Cardiac muscle cell (in vitro differentiated cells and primary cell): ENCODE measurements at regions not wholly inside any gene's neighbourhood (a gene's known extent, or its start where the extent isn't known, plus 50 kb on each side); places are given as distances from the start of the nearest gene placed in this dataset.
"Not testable (repeated sequence)": the region's sequence is repeated elsewhere in the genome, so short reads cannot be mapped to it uniquely, and the experiment has no call there.

ENCODE experiments used
- DNase-seq, 2 donors: peaks; one replicate each; pipeline versions ENCODE4 v3.0.0 to v3.0.0-alpha.2; 2010 to 2017; ENCODE audit warnings: low read depth in 1 of 2, low spot score in 1 of 2
- H3K27ac ChIP-seq: fragments of 200-600 bp; sonication (generic); 2 replicates; pipeline ENCODE4 v1.5.1; 2016
- H3K27me3 ChIP-seq: fragments of 200-600 bp; sonication (generic); 2 replicates; pipeline ENCODE4 v1.6.0; 2016; ENCODE audit warnings: control low read depth
- H3K36me3 ChIP-seq: fragments of 200-600 bp; sonication (generic); 2 replicates; pipeline ENCODE4 v1.5.1; 2016; ENCODE audit warnings: control low read depth
- H3K4me1 ChIP-seq: fragments of 200-600 bp; sonication (generic); 2 replicates; pipeline ENCODE4 v1.8.1; 2017; ENCODE audit warnings: low read depth, mild to moderate bottlenecking, mixed run types
- H3K4me3 ChIP-seq: fragments of 200-600 bp; sonication (generic); 2 replicates; pipeline ENCODE4 v1.5.1; 2016; ENCODE audit warnings: mild to moderate bottlenecking
- H3K9me3 ChIP-seq: fragments of 200-600 bp; sonication (generic); 2 replicates; pipeline ENCODE4 v1.5.1; 2017; ENCODE audit warnings: low read depth, mild to moderate bottlenecking, control low read depth
- TF ChIP-seq, protein P1 (sequence below): IDR thresholded peaks from 2 replicates; pipeline ENCODE4 v1.5.1; 2012; ENCODE audit warnings: low read depth, mild to moderate bottlenecking, low read length

GRCh38 chr5:110290542-110290941, 435.9 kb downstream of the TMEM232 start:
- DNase-seq = no peak
- H3K36me3 ChIP-seq = no peaks in the 10 kb centered on the region
- no peaks in the 10 kb centered on the region for H3K9me3 ChIP-seq
- no peaks in the 10 kb centered on the region for H3K4me1 ChIP-seq
- no peak overlapping the region for H3K4me3 ChIP-seq
- no peaks in the 10 kb centered on the region for H3K27me3 ChIP-seq
- no peak overlapping the region for H3K27ac ChIP-seq
- TF ChIP-seq, protein P1, sequence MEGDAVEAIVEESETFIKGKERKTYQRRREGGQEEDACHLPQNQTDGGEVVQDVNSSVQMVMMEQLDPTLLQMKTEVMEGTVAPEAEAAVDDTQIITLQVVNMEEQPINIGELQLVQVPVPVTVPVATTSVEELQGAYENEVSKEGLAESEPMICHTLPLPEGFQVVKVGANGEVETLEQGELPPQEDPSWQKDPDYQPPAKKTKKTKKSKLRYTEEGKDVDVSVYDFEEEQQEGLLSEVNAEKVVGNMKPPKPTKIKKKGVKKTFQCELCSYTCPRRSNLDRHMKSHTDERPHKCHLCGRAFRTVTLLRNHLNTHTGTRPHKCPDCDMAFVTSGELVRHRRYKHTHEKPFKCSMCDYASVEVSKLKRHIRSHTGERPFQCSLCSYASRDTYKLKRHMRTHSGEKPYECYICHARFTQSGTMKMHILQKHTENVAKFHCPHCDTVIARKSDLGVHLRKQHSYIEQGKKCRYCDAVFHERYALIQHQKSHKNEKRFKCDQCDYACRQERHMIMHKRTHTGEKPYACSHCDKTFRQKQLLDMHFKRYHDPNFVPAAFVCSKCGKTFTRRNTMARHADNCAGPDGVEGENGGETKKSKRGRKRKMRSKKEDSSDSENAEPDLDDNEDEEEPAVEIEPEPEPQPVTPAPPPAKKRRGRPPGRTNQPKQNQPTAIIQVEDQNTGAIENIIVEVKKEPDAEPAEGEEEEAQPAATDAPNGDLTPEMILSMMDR = no peak

DNA sequence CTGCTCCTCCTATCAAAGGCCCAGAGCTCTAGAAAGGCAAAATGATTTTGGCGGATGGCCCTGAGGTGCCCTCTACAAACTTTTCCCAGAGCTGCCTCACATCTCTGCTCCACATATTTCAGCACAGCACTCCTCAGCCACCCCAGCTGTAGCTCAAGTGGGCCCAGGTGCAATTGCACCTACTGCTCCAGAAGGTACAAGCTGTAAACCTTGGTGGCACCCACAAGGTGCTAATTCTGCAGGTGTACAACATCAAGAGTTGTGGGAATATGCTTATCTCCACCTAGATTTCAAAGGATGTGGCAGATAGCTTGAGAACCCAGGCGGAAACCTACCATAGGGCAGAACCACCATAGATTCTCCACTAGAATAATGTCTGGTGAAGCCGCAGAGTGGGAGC, 432.2 kb downstream of the TMEM232 start:
- Histone ChIP-seq H3K27ac (no peak overlapping the region), H3K4me1 (no peaks in the 10 kb centered on the region), H3K27me3 (no peaks in the 10 kb centered on the region), H3K4me3 (no peak overlapping the region), H3K36me3 (no peaks in the 10 kb centered on the region), H3K9me3 (no peaks in the 10 kb centered on the region)
- DNase-seq = no peak
- TF ChIP-seq, protein P1 = no peak

- Histone ChIP-seq H3K9me3 (no peaks in the 10 kb centered on the region), H3K4me1 (no peaks in the 10 kb centered on the region), H3K27me3 (no peaks in the 10 kb centered on the region), H3K27ac (no peak overlapping the region), H3K4me3 (no peak overlapping the region), H3K36me3 (no peaks in the 10 kb centered on the region)
- TF ChIP-seq, protein P1 = no peak
- no peak for DNase-seq
Observed at GRCh38 chr5:110297152-110297670, 429.3 kb downstream of the TMEM232 start.

DNA sequence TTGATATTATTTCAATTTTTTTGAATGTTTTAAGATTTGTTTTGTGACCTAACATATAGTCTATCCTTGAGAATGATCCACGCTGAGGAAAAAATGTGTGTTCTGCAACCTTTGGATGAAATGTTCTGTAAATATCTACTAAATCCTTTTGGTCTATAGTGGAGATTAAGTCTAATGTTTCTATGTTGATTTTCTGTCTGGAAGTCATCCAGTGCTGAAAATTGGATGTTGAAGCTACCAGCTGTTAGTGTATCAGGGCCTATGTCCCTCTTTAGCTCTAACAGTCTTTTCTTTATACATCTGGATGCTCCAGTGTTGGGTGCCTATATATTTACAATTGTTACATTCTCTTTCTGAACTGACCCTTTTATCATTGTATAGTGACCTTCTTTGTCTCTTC, 422.3 kb downstream of the TMEM232 start:
- no peaks in the 10 kb centered on the region for H3K27me3 ChIP-seq
- no peaks in the 10 kb centered on the region for H3K4me1 ChIP-seq
- no peak overlapping the region for H3K4me3 ChIP-seq
- no peaks in the 10 kb centered on the region for H3K9me3 ChIP-seq
- no peak for DNase-seq
- H3K36me3 ChIP-seq = no peaks in the 10 kb centered on the region
- TF ChIP-seq, protein P1 = no peak
- no peak overlapping the region for H3K27ac ChIP-seq

- Histone ChIP-seq H3K36me3 (no peaks in the 10 kb centered on the region), H3K27me3 (no peaks in the 10 kb centered on the region), H3K4me1 (no peaks in the 10 kb centered on the region), H3K27ac (no peak overlapping the region), H3K4me3 (no peak overlapping the region), H3K9me3 (no peaks in the 10 kb centered on the region)
- TF ChIP-seq, protein P1 = no peak
- no peak for DNase-seq
Observed at GRCh38 chr5:110306650-110307049, 419.8 kb downstream of the TMEM232 start.

DNA sequence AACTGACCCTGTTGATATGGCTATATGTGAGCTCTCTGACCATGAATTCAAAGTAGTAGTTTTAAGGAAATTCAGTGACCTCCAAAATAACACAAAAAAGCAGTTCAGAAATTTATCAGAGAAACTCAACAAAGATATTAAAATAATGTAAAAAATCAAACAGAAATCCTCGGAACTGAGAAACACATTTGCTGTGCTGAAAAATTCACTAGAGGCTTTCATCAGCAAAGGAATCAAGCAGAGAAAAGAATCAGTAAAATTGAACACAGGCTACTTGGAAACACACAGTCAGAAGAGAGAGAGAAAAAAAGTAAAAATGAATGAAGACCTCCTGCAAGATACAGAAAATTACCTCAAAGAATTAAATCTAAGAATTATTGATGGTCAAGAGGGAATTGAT, 417.2 kb downstream of the TMEM232 start:
- Histone ChIP-seq H3K27me3 (no peaks in the 10 kb centered on the region), H3K36me3 (no peaks in the 10 kb centered on the region), H3K9me3 (no peaks in the 10 kb centered on the region), H3K4me3 (no peak overlapping the region), H3K27ac (no peak overlapping the region), H3K4me1 (no peaks in the 10 kb centered on the region)
- DNase-seq = no peak
- TF ChIP-seq, protein P1 = no peak

DNA sequence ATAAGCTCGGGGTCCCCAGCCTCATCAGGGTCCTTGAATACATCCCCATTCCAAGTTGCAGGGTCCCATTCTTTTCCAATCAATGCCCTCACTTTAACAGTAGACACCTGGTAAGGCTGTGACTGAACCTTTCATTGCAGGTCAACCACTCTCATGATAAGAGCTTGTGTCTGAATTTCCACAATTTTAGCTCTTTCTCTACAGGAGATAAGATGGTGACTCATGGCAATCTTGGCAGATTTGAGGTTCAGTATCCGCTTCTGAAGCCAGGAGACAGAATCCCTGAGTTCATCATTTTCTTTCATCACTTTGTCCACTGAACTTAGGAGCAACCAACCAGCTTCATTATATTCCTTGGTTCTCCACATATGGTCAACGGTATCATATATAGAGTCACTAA, 409.9 kb downstream of the TMEM232 start:
- H3K27me3 ChIP-seq, DNase-seq, H3K4me1 ChIP-seq, H3K27ac ChIP-seq, H3K4me3 ChIP-seq, H3K36me3 ChIP-seq, H3K9me3 ChIP-seq: not testable (repeated sequence)
